22Rv1 (cell line): ENCODE measurements at regions not wholly inside any gene's neighbourhood (a gene's known extent, or its start where the extent isn't known, plus 50 kb on each side); places are given as distances from the start of the nearest gene placed in this dataset.

ENCODE experiments used
- ZFX ChIP-seq: fragments of 450-650 bp; IDR thresholded peaks from 2 replicates; pipeline ENCODE4 v1.6.1; 2017; ENCODE audit warnings: antibody characterized with exemption, borderline replicate concordance
- TF ChIP-seq, protein P1 (sequence below): fragments of 450-650 bp; IDR thresholded peaks from 2 replicates; pipeline ENCODE4 v1.5.1; 2017; ENCODE audit warnings: mild to moderate bottlenecking

DNA sequence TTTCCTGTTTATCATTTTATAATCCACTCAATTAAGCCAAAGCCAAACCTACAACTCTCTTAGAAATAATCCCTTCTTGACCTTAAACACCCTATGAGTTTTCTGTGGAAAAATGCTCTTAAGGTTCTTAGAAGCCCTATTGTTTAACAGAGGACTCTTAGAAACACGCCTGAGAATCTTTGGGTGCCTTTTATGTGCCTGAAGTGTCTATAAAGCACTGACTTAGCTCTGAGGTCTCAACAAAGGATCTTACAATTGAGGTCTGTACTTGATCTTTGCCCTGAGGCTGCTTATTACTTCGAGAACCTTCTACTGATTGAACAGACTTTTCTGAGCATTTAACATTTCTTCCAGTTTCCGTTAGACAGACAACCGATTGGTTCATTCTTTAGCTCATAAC, 353.3 kb upstream of the SORCS1 start:
- TF ChIP-seq, protein P1, sequence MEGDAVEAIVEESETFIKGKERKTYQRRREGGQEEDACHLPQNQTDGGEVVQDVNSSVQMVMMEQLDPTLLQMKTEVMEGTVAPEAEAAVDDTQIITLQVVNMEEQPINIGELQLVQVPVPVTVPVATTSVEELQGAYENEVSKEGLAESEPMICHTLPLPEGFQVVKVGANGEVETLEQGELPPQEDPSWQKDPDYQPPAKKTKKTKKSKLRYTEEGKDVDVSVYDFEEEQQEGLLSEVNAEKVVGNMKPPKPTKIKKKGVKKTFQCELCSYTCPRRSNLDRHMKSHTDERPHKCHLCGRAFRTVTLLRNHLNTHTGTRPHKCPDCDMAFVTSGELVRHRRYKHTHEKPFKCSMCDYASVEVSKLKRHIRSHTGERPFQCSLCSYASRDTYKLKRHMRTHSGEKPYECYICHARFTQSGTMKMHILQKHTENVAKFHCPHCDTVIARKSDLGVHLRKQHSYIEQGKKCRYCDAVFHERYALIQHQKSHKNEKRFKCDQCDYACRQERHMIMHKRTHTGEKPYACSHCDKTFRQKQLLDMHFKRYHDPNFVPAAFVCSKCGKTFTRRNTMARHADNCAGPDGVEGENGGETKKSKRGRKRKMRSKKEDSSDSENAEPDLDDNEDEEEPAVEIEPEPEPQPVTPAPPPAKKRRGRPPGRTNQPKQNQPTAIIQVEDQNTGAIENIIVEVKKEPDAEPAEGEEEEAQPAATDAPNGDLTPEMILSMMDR, result no peak
- TF ChIP-seq ZFX, result no peak
